ENCODE measurements at regions not wholly inside any gene's neighbourhood (a gene's known extent, or its start where the extent isn't known, plus 50 kb on each side); places are given as distances from the start of the nearest gene placed in this dataset.

- Histone ChIP-seq H3K9me2 (no peaks in the 10 kb centered on the region), H3K79me2 (ENCODE audit: insufficient read depth) (no peaks in the 10 kb centered on the region), H3K36me3 (replicated peaks in 1 of 2; ENCODE audit: control insufficient read depth in 1 of 2, insufficient read depth in 2 of 2, low read length in 1 of 2) (no peaks in the 10 kb centered on the region), H3K4me3 (ENCODE audit: low read depth in 2 of 2, low read length in 1 of 2) (no peak overlapping the region), H3K9ac (no peak overlapping the region), H3F3A (replicated peaks; ENCODE audit: insufficient read depth) (no peaks in the 10 kb centered on the region), H3K4me1 (ENCODE audit: control insufficient read depth in 1 of 2, insufficient read depth in 2 of 2, low read depth in 1 of 2, low read length in 1 of 2) (no peaks in the 10 kb centered on the region), H3K9me3 (no peaks in the 10 kb centered on the region), H3K4me2 (no peak overlapping the region), H3K27me3 (ENCODE audit: insufficient read depth) (no peaks in the 10 kb centered on the region), H4K20me1 (ENCODE audit: insufficient read depth) (no peaks in the 10 kb centered on the region), H2AFZ (ENCODE audit: low read depth) (no peak overlapping the region), H3K27ac (ENCODE audit: low read depth in 2 of 2, low read length in 1 of 2) (no peak overlapping the region)
- 73% methylated on average over 20 of the region's 50 CpGs for WGBS (ENCODE audit: low lambda C conversion rate)
- peak; percentile 65 for DNase-seq
- TF ChIP-seq YY1 (IDR thresholded peaks at IDR 0.05; ENCODE audit: low read depth) = no peak
- no peak for TF ChIP-seq FOSL2 (IDR thresholded peaks at IDR 0.05; ENCODE audit: borderline replicate concordance, low read depth)
- no peak for TF ChIP-seq EZH2phosphoT487 (IDR thresholded peaks at IDR 0.05; ENCODE audit: borderline replicate concordance, low read depth)
- CTCF ChIA-PET = no interaction called here
- POLR2A ChIA-PET = no interaction called here
Observed at GRCh38 chr12:98456576-98457573, 58.5 kb upstream of the TMPO start.

GRCh38 chr12:98464190-98464589 is 51.2 kb upstream of the TMPO start:
- no peaks in the 10 kb centered on the region for H3K9me3 ChIP-seq

More at GRCh38 chr12:98464190-98464589, 51.2 kb upstream of the TMPO start:
- no peak overlapping the region for H3K27ac ChIP-seq (ENCODE audit: low read depth in 2 of 2, low read length in 1 of 2)
- no peaks in the 10 kb centered on the region for H3K36me3 ChIP-seq (replicated peaks in 1 of 2; ENCODE audit: control insufficient read depth in 1 of 2, insufficient read depth in 2 of 2, low read length in 1 of 2)
- no peak for TF ChIP-seq SMC3 (IDR thresholded peaks at IDR 0.05; ENCODE audit: low read depth, low read length)
- no peak for TF ChIP-seq TAF1 (IDR thresholded peaks at IDR 0.05; ENCODE audit: borderline replicate concordance, low read depth, low read length)
- no peak for TF ChIP-seq SIN3A (IDR thresholded peaks at IDR 0.05; ENCODE audit: borderline replicate concordance, low read depth, low read length)
- TF ChIP-seq NRF1 (IDR thresholded peaks at IDR 0.05; ENCODE audit: low read depth, low read length) = no peak
- no peak for TF ChIP-seq IRF3 (IDR thresholded peaks at IDR 0.05; ENCODE audit: low read depth, low read length)
- no peak for TF ChIP-seq TEAD4 (IDR thresholded peaks at IDR 0.05; ENCODE audit: borderline replicate concordance, insufficient read depth)
- TF ChIP-seq USF1 (IDR thresholded peaks at IDR 0.05; ENCODE audit: borderline replicate concordance, low read depth) = no peak
- TF ChIP-seq MAX (IDR thresholded peaks at IDR 0.05; ENCODE audit: low read depth) = no peak
- TF ChIP-seq EZH2phosphoT487 (IDR thresholded peaks at IDR 0.05; ENCODE audit: borderline replicate concordance, low read depth) = no peak
- TF ChIP-seq NFIC (IDR thresholded peaks at IDR 0.05; ENCODE audit: borderline replicate concordance) = no peak
- no peak for TF ChIP-seq MXI1 (IDR thresholded peaks at IDR 0.05; ENCODE audit: low read depth, low read length)
- no peak for TF ChIP-seq CTCF (IDR thresholded peaks at IDR 0.05)
- TF ChIP-seq TCF12 (IDR thresholded peaks at IDR 0.05) = no peak
- TF ChIP-seq GATA2 (CRISPR knock-in tag; IDR thresholded peaks at IDR 0.05) = no peak
- POLR2A ChIA-PET = no interaction called here
- CTCF ChIA-PET = no interaction called here
- no peak overlapping the region for H3K9ac ChIP-seq
- H3F3A ChIP-seq (replicated peaks; ENCODE audit: insufficient read depth) = peaks cover 3% of the 10 kb centered on the region
- WGBS (ENCODE audit: low lambda C conversion rate) = 85% methylated on average over 1 of the region's 1 CpG
- H3K4me1 ChIP-seq (ENCODE audit: control insufficient read depth in 1 of 2, insufficient read depth in 2 of 2, low read depth in 1 of 2, low read length in 1 of 2) = no peaks in the 10 kb centered on the region
- H3K4me2 ChIP-seq = no peak overlapping the region
- H3K27me3 ChIP-seq (ENCODE audit: insufficient read depth) = no peaks in the 10 kb centered on the region
- H3K79me2 ChIP-seq (ENCODE audit: insufficient read depth) = no peaks in the 10 kb centered on the region
- H4K20me1 ChIP-seq (ENCODE audit: insufficient read depth) = no peaks in the 10 kb centered on the region
- no peaks in the 10 kb centered on the region for H3K9me2 ChIP-seq
- no peak overlapping the region for H3K4me3 ChIP-seq (ENCODE audit: low read depth in 2 of 2, low read length in 1 of 2)
- no peak overlapping the region for H2AFZ ChIP-seq (ENCODE audit: low read depth)
- DNase-seq = no peak

Data from SK-N-SH (cell line).